AG04449 (cell line): ENCODE measurements at regions not wholly inside any gene's neighbourhood (a gene's known extent, or its start where the extent isn't known, plus 50 kb on each side); places are given as distances from the start of the nearest gene placed in this dataset.

ENCODE experiments used
- CTCF ChIA-PET: fragments of 350-600 bp; formaldehyde crosslinking; extraction: SDS; loops from one replicate; lab custom pipeline; 2021; ENCODE audit warnings: antibody characterized with exemption; lab: Yijun Ruan, JAX
- POLR2A ChIA-PET: fragments of 400-600, 350-600 bp; formaldehyde crosslinking; extraction: SDS; loops from one replicate; lab custom pipeline; 2020; ENCODE audit warnings: antibody characterized with exemption, inconsistent platforms; lab: Yijun Ruan, JAX
- DNase-seq: peaks from one replicate; pipeline ENCODE4 v3.0.0-alpha.2; 2010; ENCODE audit warnings: low read depth, low spot score
- H3K4me3 ChIP-seq: 2 replicates; pipeline ENCODE4 v1.5.1; 2011; ENCODE audit warnings: low read depth, mild to moderate bottlenecking, control low read depth, low read length
- TF ChIP-seq, protein P1 (sequence below): IDR thresholded peaks from one replicate; pipeline ENCODE4 v1.5.1; 2011; ENCODE audit warnings: mild to moderate bottlenecking, moderate library complexity, low read length, control low read depth, inconsistent platforms; ENCODE audit not compliant: insufficient read depth; ENCODE audit errors: missing control alignments

DNA sequence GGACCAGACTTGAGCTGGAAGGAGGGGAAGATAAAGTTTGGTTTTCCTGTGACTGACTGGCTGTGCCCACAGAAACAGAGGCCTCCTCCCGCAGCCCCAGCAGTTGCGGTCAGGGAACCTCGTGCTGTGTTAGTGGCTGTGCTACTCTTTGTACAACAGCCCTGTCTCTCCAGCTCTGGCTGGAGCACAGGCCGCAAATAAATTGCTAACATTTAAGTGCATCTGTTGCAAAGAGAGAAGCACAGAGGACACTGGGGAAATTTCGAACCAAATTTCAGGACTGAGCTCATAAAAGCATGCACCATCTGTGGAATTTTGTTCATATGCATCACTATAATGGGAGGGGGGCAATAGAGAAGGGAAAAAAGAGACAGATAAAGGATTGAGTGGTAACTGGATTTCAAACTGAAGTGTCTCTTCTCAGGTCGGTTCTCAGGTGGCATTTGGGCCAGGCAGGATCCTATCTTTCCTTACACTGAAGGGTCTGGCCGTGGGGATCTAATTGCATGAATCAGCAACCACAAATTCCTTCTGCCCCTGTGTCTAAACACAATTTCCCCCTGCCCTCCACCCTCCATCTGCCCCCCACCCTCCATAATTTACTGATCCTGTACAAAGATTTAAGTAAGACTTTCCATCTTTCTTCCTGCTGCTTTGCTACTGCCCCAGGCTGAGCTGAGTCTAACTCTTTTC is 88.9 kb upstream of the ATXN1 start:
- ChIA-PET POLR2A (no interaction called here), CTCF (interaction anchor here (1.5 to 1.6 kb wide), 2 partner anchors 16 to 236 kb away, joined by 3 to 4 read pairs; no protein-coding TSS in a partner anchor)
- DNase-seq = no peak
- TF ChIP-seq, protein P1, sequence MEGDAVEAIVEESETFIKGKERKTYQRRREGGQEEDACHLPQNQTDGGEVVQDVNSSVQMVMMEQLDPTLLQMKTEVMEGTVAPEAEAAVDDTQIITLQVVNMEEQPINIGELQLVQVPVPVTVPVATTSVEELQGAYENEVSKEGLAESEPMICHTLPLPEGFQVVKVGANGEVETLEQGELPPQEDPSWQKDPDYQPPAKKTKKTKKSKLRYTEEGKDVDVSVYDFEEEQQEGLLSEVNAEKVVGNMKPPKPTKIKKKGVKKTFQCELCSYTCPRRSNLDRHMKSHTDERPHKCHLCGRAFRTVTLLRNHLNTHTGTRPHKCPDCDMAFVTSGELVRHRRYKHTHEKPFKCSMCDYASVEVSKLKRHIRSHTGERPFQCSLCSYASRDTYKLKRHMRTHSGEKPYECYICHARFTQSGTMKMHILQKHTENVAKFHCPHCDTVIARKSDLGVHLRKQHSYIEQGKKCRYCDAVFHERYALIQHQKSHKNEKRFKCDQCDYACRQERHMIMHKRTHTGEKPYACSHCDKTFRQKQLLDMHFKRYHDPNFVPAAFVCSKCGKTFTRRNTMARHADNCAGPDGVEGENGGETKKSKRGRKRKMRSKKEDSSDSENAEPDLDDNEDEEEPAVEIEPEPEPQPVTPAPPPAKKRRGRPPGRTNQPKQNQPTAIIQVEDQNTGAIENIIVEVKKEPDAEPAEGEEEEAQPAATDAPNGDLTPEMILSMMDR = no peak
- H3K4me3 ChIP-seq = no peak overlapping the region

DNA sequence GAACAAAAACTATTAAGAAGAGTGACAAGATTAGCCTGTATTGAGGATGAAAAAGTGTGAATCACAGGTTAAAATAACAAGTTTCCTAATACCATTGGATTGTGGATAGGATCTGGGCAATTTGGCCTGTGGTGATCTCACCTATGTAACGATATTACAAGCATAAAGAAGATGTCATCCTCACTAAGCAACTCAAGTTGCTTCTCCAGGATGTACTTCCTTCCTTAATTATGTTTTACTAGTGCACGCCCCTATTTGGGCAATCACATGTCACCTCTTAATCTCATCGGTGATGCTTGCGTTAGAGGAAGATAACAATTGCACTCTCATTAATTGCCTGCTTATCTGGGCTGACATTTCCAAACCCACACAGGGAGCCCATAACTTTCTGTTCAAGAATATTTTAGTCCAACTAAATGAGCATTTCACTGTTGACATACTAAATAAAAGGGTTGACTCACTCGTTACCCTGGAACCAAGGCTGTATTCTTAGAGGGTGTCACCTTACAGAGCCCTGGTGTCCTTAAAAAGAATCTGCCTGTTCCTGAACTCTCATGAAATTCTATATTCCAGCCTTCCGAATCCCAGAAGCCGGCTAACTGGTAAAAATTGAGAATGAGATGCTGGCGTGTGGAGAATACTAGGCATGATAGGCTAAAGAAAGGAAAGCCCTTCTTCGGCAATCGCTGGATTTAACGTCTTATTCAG is 88.2 kb upstream of the ATXN1 start:
- POLR2A ChIA-PET = no interaction called here

GRCh38 chr6:16846399-16846778 is 85.1 kb upstream of the ATXN1 start:
- DNase-seq = no peak
- TF ChIP-seq, protein P1 = no peak
- ChIA-PET POLR2A (no interaction called here), CTCF (interaction anchor here (1.1 kb wide), 2 partner anchors 10 to 14 kb away, joined by 3 to 4 read pairs; no protein-coding TSS in a partner anchor)
- no peak overlapping the region for H3K4me3 ChIP-seq

More for the DNA sequence above, 88.2 kb upstream of the ATXN1 start:
- DNase-seq = peak; percentile 14
- TF ChIP-seq, protein P1 = no peak
- no peak overlapping the region for H3K4me3 ChIP-seq
- CTCF ChIA-PET = interaction anchor here (1.5 to 1.6 kb wide), 2 partner anchors 85 to 237 kb away, joined by 3 to 4 read pairs; no protein-coding TSS in a partner anchor

- POLR2A ChIA-PET = no interaction called here
- CTCF ChIA-PET = no interaction called here
- H3K4me3 ChIP-seq = no peak overlapping the region
- DNase-seq = no peak
- TF ChIP-seq, protein P1 = no peak
Observed at GRCh38 chr6:16844183-16844582, 82.9 kb upstream of the ATXN1 start.

- no peak for DNase-seq
- ChIA-PET CTCF (no interaction called here), POLR2A (no interaction called here)
- TF ChIP-seq, protein P1 = no peak
- H3K4me3 ChIP-seq = no peak overlapping the region
Observed at GRCh38 chr6:16842676-16843075, 81.4 kb upstream of the ATXN1 start.

DNA sequence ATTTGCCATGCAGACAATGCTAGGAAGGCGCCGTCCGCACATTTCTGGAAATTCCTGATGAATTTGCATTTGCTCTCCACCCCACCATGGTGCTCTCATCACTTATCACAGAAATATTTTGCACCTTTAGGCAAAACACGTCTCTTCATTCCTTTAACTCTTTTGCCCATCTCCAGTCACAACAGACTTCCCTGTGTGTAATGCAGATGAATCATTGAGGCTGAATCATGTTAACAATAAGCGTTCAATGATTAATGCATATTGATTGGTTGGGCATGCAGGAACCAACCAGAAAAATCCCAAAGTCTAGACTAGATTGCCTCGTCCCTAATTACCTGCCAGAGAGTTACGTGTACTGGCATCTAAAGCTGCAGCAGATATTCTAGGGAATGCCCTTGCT is 80.0 kb upstream of the ATXN1 start:
- TF ChIP-seq, protein P1 = no peak
- no peak overlapping the region for H3K4me3 ChIP-seq
- ChIA-PET POLR2A (no interaction called here), CTCF (no interaction called here)
- DNase-seq = no peak
